H1 (cell line): ENCODE measurements at regions not wholly inside any gene's neighbourhood (a gene's known extent, or its start where the extent isn't known, plus 50 kb on each side); places are given as distances from the start of the nearest gene placed in this dataset.

Experiments used
- ASH2L ChIP-seq: fragments of 200-600, 300-600 bp; sonication (generic); IDR thresholded peaks from one replicate; pipeline ENCODE4 v1.7.1; 2017; ENCODE audit warnings: low read length
- BACH1 ChIP-seq: IDR thresholded peaks from 2 replicates; pipeline ENCODE4 v1.6.1; 2012; ENCODE audit warnings: low read length, improper control_type of control experiment
- BRCA1 ChIP-seq: IDR thresholded peaks from 2 replicates; pipeline ENCODE4 v1.6.1; 2012; ENCODE audit warnings: low read depth, low read length, improper control_type of control experiment
- CEBPB ChIP-seq: IDR thresholded peaks from 2 replicates; pipeline ENCODE4 v1.6.1; 2012; ENCODE audit warnings: low read depth, low read length
- CHD7 ChIP-seq: fragments of 300-600 bp; sonication (generic); IDR thresholded peaks from 2 replicates; pipeline ENCODE4 v1.7.1; 2012; ENCODE audit warnings: low read length, moderate library complexity, mild to moderate bottlenecking, inconsistent platforms; ENCODE audit not compliant: insufficient replicate concordance
- KDM5A ChIP-seq: fragments of 200-600 bp; IDR thresholded peaks from 2 replicates; pipeline ENCODE4 v1.7.1; 2012; ENCODE audit warnings: mild to moderate bottlenecking, low read length, inconsistent platforms, mixed read lengths
- SP2 ChIP-seq: IDR thresholded peaks from 2 replicates; pipeline ENCODE4 v1.6.1; 2012; ENCODE audit warnings: mild to moderate bottlenecking, low read length, inconsistent platforms
- SRF ChIP-seq: IDR thresholded peaks from 2 replicates; pipeline ENCODE4 v1.6.1; 2011; ENCODE audit warnings: mild to moderate bottlenecking, low read depth, low read length, moderate library complexity
- TAF1 ChIP-seq: IDR thresholded peaks from 2 replicates; pipeline ENCODE4 v1.6.1; 2011; ENCODE audit warnings: mild to moderate bottlenecking, low read depth, low read length
- YY1 ChIP-seq: IDR thresholded peaks from 2 replicates; pipeline ENCODE4 v1.6.1; 2011; ENCODE audit warnings: low read depth, mild to moderate bottlenecking, low read length

- TF ChIP-seq TAF1, result no peak
- no peak for TF ChIP-seq CEBPB
- no peak for TF ChIP-seq BRCA1
- no peak for TF ChIP-seq BACH1
- TF ChIP-seq CHD7, result no peak
- no peak for TF ChIP-seq KDM5A
- TF ChIP-seq YY1, result no peak
- TF ChIP-seq SP2, result no peak
- TF ChIP-seq ASH2L, result peak; percentile 30
- no peak for TF ChIP-seq SRF
Observed at GRCh38 chr13:50129081-50129705, 113.9 kb downstream of the KCNRG start (continued).
